ENCODE measurements at regions not wholly inside any gene's neighbourhood (a gene's known extent, or its start where the extent isn't known, plus 50 kb on each side); places are given as distances from the start of the nearest gene placed in this dataset.

- no peak for TF ChIP-seq CTCF (IDR thresholded peaks at IDR 0.05)
- Histone ChIP-seq H3K36me3 (no peaks in the 10 kb centered on the region), H3K4me3 (no peak overlapping the region), H3K27me3 (ENCODE audit: low read depth) (no peaks in the 10 kb centered on the region), H3K27ac (no peak overlapping the region), H3K4me1 (no peaks in the 10 kb centered on the region), H3K9me3 (no peaks in the 10 kb centered on the region)
- intact Hi-C loops (cut with DNase I): no loop called here
- DNase-seq (no peak), ATAC-seq (peak; percentile 31 to 32)
These were observed 92.9 kb upstream of the EGLN3 start for GRCh38 chr14:34043627-34044372.

GRCh38 chr14:34041220-34041619 is 90.3 kb upstream of the EGLN3 start:
- TF ChIP-seq CTCF (IDR thresholded peaks at IDR 0.05): no peak
- no peak for DNase-seq
- no peaks in the 10 kb centered on the region for H3K4me1 ChIP-seq
- no peaks in the 10 kb centered on the region for H3K27me3 ChIP-seq (ENCODE audit: low read depth)
- intact Hi-C loops (cut with DNase I): no loop called here
- no peaks in the 10 kb centered on the region for H3K36me3 ChIP-seq
- H3K9me3 ChIP-seq: no peaks in the 10 kb centered on the region
- no peak overlapping the region for H3K27ac ChIP-seq
- no peak for ATAC-seq
- no peak overlapping the region for H3K4me3 ChIP-seq

GRCh38 chr14:34040766-34041165 is 89.9 kb upstream of the EGLN3 start:
- intact Hi-C loops (cut with DNase I): no loop called here
- H3K36me3 ChIP-seq: no peaks in the 10 kb centered on the region
- DNase-seq (no peak), ATAC-seq (no peak)
- H3K27ac ChIP-seq: no peak overlapping the region
- H3K4me3 ChIP-seq: no peak overlapping the region
- TF ChIP-seq CTCF (IDR thresholded peaks at IDR 0.05): no peak
- H3K27me3 ChIP-seq (ENCODE audit: low read depth): no peaks in the 10 kb centered on the region
- no peaks in the 10 kb centered on the region for H3K9me3 ChIP-seq
- peaks cover 3% of the 10 kb centered on the region for H3K4me1 ChIP-seq

GRCh38 chr14:34039428-34040047 is 88.7 kb upstream of the EGLN3 start:
- intact Hi-C loops (cut with DNase I): no loop called here
- no peak for ATAC-seq
- no peaks in the 10 kb centered on the region for H3K27me3 ChIP-seq (ENCODE audit: low read depth)

GRCh38 chr14:34038358-34039057 is 87.6 kb upstream of the EGLN3 start:
- Histone ChIP-seq H3K27me3 (ENCODE audit: low read depth) (no peaks in the 10 kb centered on the region), H3K4me1 (peaks cover 4% of the 10 kb centered on the region), H3K36me3 (no peaks in the 10 kb centered on the region), H3K9me3 (no peaks in the 10 kb centered on the region), H3K27ac (no peak overlapping the region), H3K4me3 (no peak overlapping the region)
- ATAC-seq: no peak
- TF ChIP-seq CTCF (IDR thresholded peaks at IDR 0.05): no peak
- intact Hi-C loops (cut with DNase I): no loop called here
- DNase-seq: no peak

More at GRCh38 chr14:34039428-34040047, 88.7 kb upstream of the EGLN3 start:
- no peak overlapping the region for H3K4me3 ChIP-seq
- no peak for TF ChIP-seq CTCF (IDR thresholded peaks at IDR 0.05)
- H3K9me3 ChIP-seq: no peaks in the 10 kb centered on the region
- no peak overlapping the region for H3K27ac ChIP-seq
- H3K4me1 ChIP-seq: peaks cover 4% of the 10 kb centered on the region
- DNase-seq: no peak
- H3K36me3 ChIP-seq: no peaks in the 10 kb centered on the region

Measured in lower lobe of right lung (tissue), 2 donors.